MM.1S (cell line): ENCODE measurements at regions not wholly inside any gene's neighbourhood (a gene's known extent, or its start where the extent isn't known, plus 50 kb on each side); places are given as distances from the start of the nearest gene placed in this dataset.

Experiments
- DNase-seq: peaks from one replicate; pipeline ENCODE4 v3.0.0-alpha.2; 2015
- H2AFZ ChIP-seq: fragments of 300-600 bp; sonication (generic); 2 replicates; pipeline ENCODE4 v1.6.0; 2016; ENCODE audit warnings: antibody characterized with exemption, low read length
- H3F3A ChIP-seq: fragments of 300-600 bp; sonication (generic); 2 replicates; pipeline ENCODE4 v1.6.1; 2016; ENCODE audit warnings: mild to moderate bottlenecking, antibody characterized with exemption, low read length, moderate library complexity, mixed read lengths; ENCODE audit not compliant: insufficient read depth
- H3K27ac ChIP-seq: fragments of 300-600 bp; sonication (generic); 2 replicates; pipeline ENCODE4 v1.5.1; 2016; ENCODE audit warnings: mild to moderate bottlenecking, low read length
- H3K27me3 ChIP-seq: fragments of 300-600 bp; sonication (generic); replicated peaks from 2 replicates; pipeline ENCODE4 v1.6.0; 2016; ENCODE audit warnings: low read length; ENCODE audit not compliant: insufficient read depth
- H3K36me3 ChIP-seq: fragments of 300-600 bp; sonication (generic); replicated peaks from 2 replicates; pipeline ENCODE4 v1.6.1; 2016; ENCODE audit warnings: mild to moderate bottlenecking, low read length, mixed read lengths; ENCODE audit not compliant: insufficient read depth
- H3K4me1 ChIP-seq: fragments of 300-600 bp; sonication (generic); 2 replicates; pipeline ENCODE4 v1.6.1; 2016; ENCODE audit warnings: low read length, mixed read lengths
- H3K4me2 ChIP-seq: fragments of 300-600 bp; sonication (generic); 2 replicates; pipeline ENCODE4 v1.6.0; 2016; ENCODE audit warnings: low read depth, low read length
- H3K4me3 ChIP-seq: fragments of 300-600 bp; sonication (generic); 2 replicates; pipeline ENCODE4 v1.5.1; 2016; ENCODE audit warnings: low read length, mixed read lengths
- H3K79me2 ChIP-seq: fragments of 300-600 bp; sonication (generic); 2 replicates; pipeline ENCODE4 v1.6.1; 2016; ENCODE audit warnings: mixed run types, low read length, mixed read lengths
- H3K9ac ChIP-seq: fragments of 300-600 bp; sonication (generic); 2 replicates; pipeline ENCODE4 v1.6.1; 2016; ENCODE audit warnings: low read length, mixed read lengths
- H3K9me2 ChIP-seq: fragments of 300-600 bp; sonication (generic); replicated peaks from 2 replicates; pipeline ENCODE4 v1.6.1; 2016; ENCODE audit warnings: mild to moderate bottlenecking, low read length, mixed read lengths; ENCODE audit not compliant: insufficient read depth
- H3K9me3 ChIP-seq: fragments of 300-600 bp; sonication (generic); replicated peaks from 2 replicates; pipeline ENCODE4 v1.6.1; 2016; ENCODE audit warnings: mild to moderate bottlenecking, low read length, mixed read lengths; ENCODE audit not compliant: insufficient read depth
- H4K20me1 ChIP-seq: fragments of 300-600 bp; sonication (generic); 2 replicates; pipeline ENCODE4 v1.6.1; 2016; ENCODE audit warnings: mild to moderate bottlenecking, low read length, moderate library complexity, mixed read lengths; ENCODE audit not compliant: insufficient read depth
- EZH2 ChIP-seq: fragments of 300-600 bp; sonication (generic); optimal IDR thresholded peaks from 2 replicates; pipeline ENCODE3; 2017; ENCODE audit warnings: low read depth, mild to moderate bottlenecking, antibody characterized with exemption, low read length, mixed read lengths
- EZH2phosphoT487 ChIP-seq: fragments of 300-600 bp; sonication (generic); IDR thresholded peaks from 2 replicates; pipeline ENCODE4 v1.6.1; 2018; ENCODE audit warnings: antibody characterized with exemption, low read length
- TF ChIP-seq, protein P1 (sequence below): fragments of 300-600 bp; sonication (generic); IDR thresholded peaks from 2 replicates; pipeline ENCODE4 v1.5.1; 2016; ENCODE audit warnings: antibody characterized with exemption, low read length, mixed read lengths

DNA sequence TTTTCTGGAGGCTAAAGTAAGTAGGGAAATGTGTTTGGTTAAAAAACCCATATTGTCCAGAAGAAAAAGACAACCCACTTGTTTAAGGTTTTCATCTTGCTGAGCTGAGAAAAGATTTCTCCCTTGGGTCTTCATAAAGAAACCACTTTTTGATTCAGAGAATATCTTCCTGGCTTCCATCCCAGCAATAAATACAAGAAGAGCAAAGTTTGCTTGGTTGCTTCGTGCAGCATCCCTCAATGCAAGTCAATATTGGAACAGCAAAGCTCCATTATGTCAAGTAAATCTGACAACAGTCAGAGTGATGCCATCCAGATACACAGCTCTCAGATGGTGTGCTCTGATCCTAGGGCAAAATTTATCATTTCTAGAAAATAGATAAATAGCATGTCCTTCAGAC is 118.9 kb upstream of the PIRT start:
- Histone ChIP-seq H3K27me3 (no peaks in the 10 kb centered on the region), H3K36me3 (no peaks in the 10 kb centered on the region), H3F3A (no peaks in the 10 kb centered on the region), H3K4me1 (no peaks in the 10 kb centered on the region), H3K4me2 (no peak overlapping the region), H3K79me2 (no peaks in the 10 kb centered on the region), H3K9me2 (no peaks in the 10 kb centered on the region), H3K9ac (no peak overlapping the region), H3K9me3 (no peaks in the 10 kb centered on the region; the same call in 1 of the 2 replicates), H2AFZ (no peak overlapping the region), H4K20me1 (no peaks in the 10 kb centered on the region), H3K4me3 (no peak overlapping the region), H3K27ac (no peak overlapping the region)
- TF ChIP-seq, protein P1, sequence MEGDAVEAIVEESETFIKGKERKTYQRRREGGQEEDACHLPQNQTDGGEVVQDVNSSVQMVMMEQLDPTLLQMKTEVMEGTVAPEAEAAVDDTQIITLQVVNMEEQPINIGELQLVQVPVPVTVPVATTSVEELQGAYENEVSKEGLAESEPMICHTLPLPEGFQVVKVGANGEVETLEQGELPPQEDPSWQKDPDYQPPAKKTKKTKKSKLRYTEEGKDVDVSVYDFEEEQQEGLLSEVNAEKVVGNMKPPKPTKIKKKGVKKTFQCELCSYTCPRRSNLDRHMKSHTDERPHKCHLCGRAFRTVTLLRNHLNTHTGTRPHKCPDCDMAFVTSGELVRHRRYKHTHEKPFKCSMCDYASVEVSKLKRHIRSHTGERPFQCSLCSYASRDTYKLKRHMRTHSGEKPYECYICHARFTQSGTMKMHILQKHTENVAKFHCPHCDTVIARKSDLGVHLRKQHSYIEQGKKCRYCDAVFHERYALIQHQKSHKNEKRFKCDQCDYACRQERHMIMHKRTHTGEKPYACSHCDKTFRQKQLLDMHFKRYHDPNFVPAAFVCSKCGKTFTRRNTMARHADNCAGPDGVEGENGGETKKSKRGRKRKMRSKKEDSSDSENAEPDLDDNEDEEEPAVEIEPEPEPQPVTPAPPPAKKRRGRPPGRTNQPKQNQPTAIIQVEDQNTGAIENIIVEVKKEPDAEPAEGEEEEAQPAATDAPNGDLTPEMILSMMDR, result no peak
- no peak for DNase-seq

- no peak overlapping the region for H2AFZ ChIP-seq
- H3K9me3 ChIP-seq, result no peaks in the 10 kb centered on the region
- no peaks in the 10 kb centered on the region for H3K36me3 ChIP-seq
- no peak overlapping the region for H3K4me3 ChIP-seq
- no peak overlapping the region for H3K4me2 ChIP-seq
- H3K27me3 ChIP-seq, result no peaks in the 10 kb centered on the region
- no peaks in the 10 kb centered on the region for H3K9me2 ChIP-seq
- H3K9ac ChIP-seq, result no peak overlapping the region
- H4K20me1 ChIP-seq, result no peaks in the 10 kb centered on the region
- TF ChIP-seq, protein P1, result no peak
- TF ChIP-seq EZH2, result no peak
- no peak for TF ChIP-seq EZH2phosphoT487
- no peak overlapping the region for H3K27ac ChIP-seq
- no peaks in the 10 kb centered on the region for H3K79me2 ChIP-seq
- no peaks in the 10 kb centered on the region for H3K4me1 ChIP-seq
- DNase-seq, result no peak
- H3F3A ChIP-seq, result no peaks in the 10 kb centered on the region
These were observed 106.9 kb upstream of the PIRT start for GRCh38 chr17:10944819-10945218.

DNA sequence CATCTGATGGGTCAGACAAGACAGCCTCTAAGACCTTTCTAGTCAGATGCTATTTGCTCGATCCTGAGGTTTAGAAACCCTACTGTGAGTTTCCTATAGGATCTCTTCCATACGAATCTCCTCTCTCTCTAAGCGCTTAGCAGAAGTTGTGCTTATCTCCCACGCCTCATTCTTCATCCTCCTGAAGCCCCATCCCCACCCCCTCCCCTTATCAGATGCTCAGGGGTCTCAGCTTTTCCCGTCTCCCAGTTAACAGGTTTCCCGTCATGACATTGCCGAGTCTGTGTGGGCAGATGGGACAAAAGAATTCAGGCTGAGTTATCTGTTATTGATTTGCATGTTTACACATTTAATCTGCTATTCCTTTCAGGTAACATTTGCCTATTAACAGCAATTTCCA is 99.0 kb upstream of the PIRT start:
- Histone ChIP-seq H3K27ac (no peak overlapping the region), H3K27me3 (no peaks in the 10 kb centered on the region)
- DNase-seq, result no peak

More for the DNA sequence above, 99.0 kb upstream of the PIRT start:
- TF ChIP-seq, protein P1, result no peak
- TF ChIP-seq EZH2 (no peak), EZH2phosphoT487 (no peak)
- no peaks in the 10 kb centered on the region for H4K20me1 ChIP-seq
- H2AFZ ChIP-seq, result no peak overlapping the region
- no peaks in the 10 kb centered on the region for H3F3A ChIP-seq
- H3K36me3 ChIP-seq, result no peaks in the 10 kb centered on the region
- no peaks in the 10 kb centered on the region for H3K79me2 ChIP-seq
- no peak overlapping the region for H3K4me2 ChIP-seq
- H3K4me3 ChIP-seq, result no peak overlapping the region
- no peaks in the 10 kb centered on the region for H3K9me2 ChIP-seq
- H3K9me3 ChIP-seq, result no peaks in the 10 kb centered on the region
- H3K9ac ChIP-seq, result no peak overlapping the region
- no peaks in the 10 kb centered on the region for H3K4me1 ChIP-seq
